ENCODE measurements at regions not wholly inside any gene's neighbourhood (a gene's known extent, or its start where the extent isn't known, plus 50 kb on each side); places are given as distances from the start of the nearest gene placed in this dataset.

DNA sequence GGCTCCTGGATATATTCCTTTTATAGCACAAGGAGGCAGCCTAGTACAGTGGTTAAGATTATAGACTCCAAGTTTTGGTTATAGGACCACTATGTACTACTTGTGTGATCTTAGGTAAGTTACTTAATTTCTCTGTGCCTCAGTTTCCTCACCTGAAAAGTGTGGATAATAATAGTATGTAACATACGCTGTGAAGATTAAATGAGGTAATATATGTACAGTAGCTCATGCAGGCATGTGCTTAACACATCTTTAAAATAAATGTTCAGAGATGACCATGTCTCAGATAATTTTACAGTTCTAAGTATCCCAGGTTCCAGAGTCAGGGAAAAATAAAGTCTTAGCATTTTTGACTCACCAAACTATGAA lies 55.7 kb upstream of the TRABD2B start:
- no peak for DNase-seq

GRCh38 chr1:48051466-48052126 lies 54.4 kb upstream of the TRABD2B start:
- no peak for DNase-seq

- DNase-seq = no peak
Observed at GRCh38 chr1:48049823-48050535, 52.8 kb upstream of the TRABD2B start.

GRCh38 chr1:48048980-48049379 lies 51.8 kb upstream of the TRABD2B start:
- no peak for DNase-seq

GRCh38 chr1:48048064-48048463 lies 50.9 kb upstream of the TRABD2B start:
- no peak for DNase-seq

- DNase-seq = no peak
Observed at GRCh38 chr1:48047116-48047515, 49.9 kb upstream of the TRABD2B start.
